ENCODE measurements at regions not wholly inside any gene's neighbourhood (a gene's known extent, or its start where the extent isn't known, plus 50 kb on each side); places are given as distances from the start of the nearest gene placed in this dataset.

- no peak for ATAC-seq
- H3K27me3 ChIP-seq = no peaks in the 10 kb centered on the region
- WGBS, 2 donors = 60 to 76% methylated on average over 5 of the region's 5 CpGs
- H3K9me3 ChIP-seq = no peaks in the 10 kb centered on the region
- intact Hi-C loops (cut with DNase I) = no loop called here
- no peak overlapping the region for H3K4me3 ChIP-seq
- H3K27ac ChIP-seq = no peak overlapping the region
- H3K36me3 ChIP-seq (replicated peaks in 1 of 2; ENCODE audit: insufficient read depth in 1 of 2, low read depth in 2 of 2) = no peaks in the 10 kb centered on the region
- TF ChIP-seq POLR2A (IDR thresholded peaks at IDR 0.05) (no peak), CTCF (IDR thresholded peaks at IDR 0.05) (no peak)
- DNase-seq = no peak
- no peaks in the 10 kb centered on the region for H3K4me1 ChIP-seq
Measured at GRCh38 chr9:88596376-88596775, 61.4 kb downstream of the NXNL2 start.

- ATAC-seq (no peak), DNase-seq (no peak)
- no peak overlapping the region for H3K27ac ChIP-seq
- no peaks in the 10 kb centered on the region for H3K27me3 ChIP-seq
- H3K4me1 ChIP-seq = peaks cover 13% of the 10 kb centered on the region
- WGBS, 2 donors = 53 to 77% methylated on average over 3 of the region's 3 CpGs
- H3K4me3 ChIP-seq = no peak overlapping the region
- no peaks in the 10 kb centered on the region for H3K36me3 ChIP-seq (replicated peaks in 1 of 2; ENCODE audit: insufficient read depth in 1 of 2, low read depth in 2 of 2)
- intact Hi-C loops (cut with DNase I) = no loop called here
- no peak for TF ChIP-seq POLR2A (IDR thresholded peaks at IDR 0.05)
- TF ChIP-seq CTCF (IDR thresholded peaks at IDR 0.05) = no peak
- no peaks in the 10 kb centered on the region for H3K9me3 ChIP-seq
Measured at GRCh38 chr9:88604836-88605511, 70.0 kb downstream of the NXNL2 start.

- DNase-seq = no peak
- intact Hi-C loops (cut with DNase I) = no loop called here
- Histone ChIP-seq H3K36me3 (replicated peaks in 1 of 2; ENCODE audit: insufficient read depth in 1 of 2, low read depth in 2 of 2) (no peaks in the 10 kb centered on the region), H3K27me3 (no peaks in the 10 kb centered on the region), H3K27ac (no peak overlapping the region), H3K4me3 (no peak overlapping the region), H3K4me1 (peaks cover 13% of the 10 kb centered on the region), H3K9me3 (no peaks in the 10 kb centered on the region)
- WGBS, 2 donors = 33 to 36% methylated on average over 8 of the region's 8 CpGs
- TF ChIP-seq POLR2A (IDR thresholded peaks at IDR 0.05) (no peak), CTCF (IDR thresholded peaks at IDR 0.05) (no peak)
- ATAC-seq = peak; percentile 42
Measured at GRCh38 chr9:88605512-88606362, 70.8 kb downstream of the NXNL2 start.

- H3K9me3 ChIP-seq = no peaks in the 10 kb centered on the region
- intact Hi-C loops (cut with DNase I) = no loop called here
- ATAC-seq (no peak), DNase-seq (no peak)
- no peak overlapping the region for H3K4me3 ChIP-seq
- no peak for TF ChIP-seq CTCF (IDR thresholded peaks at IDR 0.05)
- TF ChIP-seq POLR2A (IDR thresholded peaks at IDR 0.05) = no peak
- no peaks in the 10 kb centered on the region for H3K4me1 ChIP-seq
- WGBS, 2 donors = 89 to 93% methylated on average over 3 of the region's 3 CpGs
- no peaks in the 10 kb centered on the region for H3K36me3 ChIP-seq (replicated peaks in 1 of 2; ENCODE audit: insufficient read depth in 1 of 2, low read depth in 2 of 2)
- H3K27me3 ChIP-seq = no peaks in the 10 kb centered on the region
- H3K27ac ChIP-seq = no peak overlapping the region
Measured at GRCh38 chr9:88614359-88614758, 79.4 kb downstream of the NXNL2 start.

All from body of pancreas (tissue), 4 donors.